ENCODE measurements at regions not wholly inside any gene's neighbourhood (a gene's known extent, or its start where the extent isn't known, plus 50 kb on each side); places are given as distances from the start of the nearest gene placed in this dataset.

GRCh38 chr3:94303897-94304296, 241.0 kb downstream of the NSUN3 start:
- Histone ChIP-seq H3K23ac (ENCODE audit: insufficient read length) (no peak overlapping the region), H2BK5ac (ENCODE audit: low read depth, low read length) (no peak overlapping the region), H3K14ac (ENCODE audit: insufficient read length) (no peak overlapping the region), H3K4me2 (ENCODE audit: insufficient read depth in 1 of 2, low read depth in 2 of 2, low read length in 2 of 2) (no peak overlapping the region), H3K27me3 (replicated peaks in 1 of 4; ENCODE audit: control insufficient read depth in 3 of 4, extremely low read depth in 1 of 4, insufficient read depth in 3 of 4, low read length in 3 of 4) (no peaks in the 10 kb centered on the region), H2BK15ac (ENCODE audit: low read length) (no peak overlapping the region), H3K27ac (ENCODE audit: low read depth, low read length) (no peak overlapping the region), H3K56ac (replicated peaks; ENCODE audit: insufficient read length, low read depth, low read length) (no peak overlapping the region), H3K18ac (ENCODE audit: extremely low read depth, low read length) (no peak overlapping the region), H4K5ac (ENCODE audit: insufficient read length, low read depth, low read length) (no peak overlapping the region), H2BK20ac (ENCODE audit: low read length) (no peak overlapping the region), H2AK5ac (ENCODE audit: low read depth, low read length) (no peak overlapping the region), H4K20me1 (replicated peaks in 1 of 2; ENCODE audit: control insufficient read depth in 1 of 2, insufficient read depth in 2 of 2, low read length in 2 of 2) (no peaks in the 10 kb centered on the region), H2BK12ac (ENCODE audit: low read depth, low read length) (peak overlapping the region; percentile 5; the same call in 1 of the 2 replicates), H3K79me1 (ENCODE audit: low read depth, low read length) (no peaks in the 10 kb centered on the region), H4K8ac (ENCODE audit: extremely low read depth, insufficient read depth, low read length) (no peak overlapping the region), H4K91ac (replicated peaks; ENCODE audit: insufficient read length, low read length) (no peak overlapping the region), H3K9me3 (ENCODE audit: insufficient read depth in 2 of 2, low read depth in 1 of 2, low read length in 1 of 2) (no peaks in the 10 kb centered on the region), H3K4ac (replicated peaks; ENCODE audit: insufficient read length, low read depth, low read length) (no peak overlapping the region), H2AFZ (ENCODE audit: low read length) (0 out of 2 replicates have a peak overlapping the region, but pooled peaks have one; percentile 37), H3K36me3 (ENCODE audit: control insufficient read depth in 2 of 4, insufficient read depth in 4 of 4, low read length in 3 of 4) (no peaks in the 10 kb centered on the region; a peak in 1 of 8 replicates), H3K79me2 (ENCODE audit: control insufficient read depth in 1 of 2, insufficient read depth in 2 of 2, low read length in 2 of 2) (no peaks in the 10 kb centered on the region), H3K9ac (replicated peaks in 1 of 4; ENCODE audit: extremely low read depth in 1 of 4, low read depth in 3 of 4, low read length in 3 of 4) (no peak overlapping the region), H3K4me1 (replicated peaks in 1 of 4; ENCODE audit: control insufficient read depth in 3 of 4, insufficient read depth in 4 of 4, low read length in 3 of 4) (peaks cover 0 to 8% (median 4%) of the 10 kb centered on the region in 4 experiments; a peak in 3 of 7 replicates), H3K23me2 (ENCODE audit: low read depth, low read length) (no peaks in the 10 kb centered on the region), H2BK120ac (replicated peaks; ENCODE audit: low read depth, low read length) (no peak overlapping the region), H3K4me3 (ENCODE audit: extremely low read depth in 1 of 4, insufficient read depth in 2 of 4, low read depth in 3 of 4, low read length in 4 of 4) (no peak overlapping the region)
- POLR2A ChIA-PET (ENCODE audit: partially characterized antibody), result no interaction called here
- 54% methylated on average over 3 of the region's 3 CpGs; no CpG with 5 or more reads in 1 of the 2 experiments for WGBS, 2 experiments (ENCODE audit: extremely low coverage in 1 of 2, insufficient coverage in 1 of 2, insufficient read length in 1 of 2, insufficient replicate concordance in 2 of 2, low coverage in 1 of 2, low lambda C conversion rate in 2 of 2, missing lambda C conversion rate in 1 of 2)
- CTCF ChIA-PET (ENCODE audit: partially characterized antibody), result interaction anchor here (0.5 to 2.6 kb wide), 6 partner anchors 13 to 194 kb away, joined by 3 to 12 read pairs (median 8); no protein-coding TSS in a partner anchor
- DNase-seq (ENCODE audit: low read depth in 1 of 2, low spot score in 2 of 2) (no peak), FAIRE-seq (no peak)
- no peak for TF ChIP-seq SAP30 (IDR thresholded peaks at IDR 0.05; ENCODE audit: insufficient read depth, insufficient replicate concordance, low read length)
- TF ChIP-seq JUN (IDR thresholded peaks at IDR 0.05; ENCODE audit: low read depth, low read length), result no peak
- TF ChIP-seq RNF2 (IDR thresholded peaks at IDR 0.05; ENCODE audit: borderline replicate concordance, low read depth, low read length, missing control alignments, poor library complexity, severe bottlenecking), result no peak
- no peak for TF ChIP-seq FOSL1 (IDR thresholded peaks at IDR 0.05; ENCODE audit: insufficient read depth, low read depth, low read length)
- TF ChIP-seq RAD21 (IDR thresholded peaks at IDR 0.05 in 1 of 2, conservative IDR thresholded peaks at IDR 0.05 in 1 of 2; ENCODE audit: low read depth in 2 of 2, low read length in 2 of 2), result peak; percentile 15 to 28; a peak in 1 of 4 replicates
- peak; percentile 26; the same call in 1 of the 2 replicates for TF ChIP-seq TEAD4 (IDR thresholded peaks at IDR 0.05; ENCODE audit: low read depth, low read length)
- TF ChIP-seq GTF2F1 (IDR thresholded peaks at IDR 0.05; ENCODE audit: borderline replicate concordance, low read depth, low read length), result no peak
- no peak for TF ChIP-seq SIX5 (IDR thresholded peaks at IDR 0.05; ENCODE audit: low read depth, low read length)
- TF ChIP-seq SRF (IDR thresholded peaks at IDR 0.05; ENCODE audit: low read depth, low read length), result no peak
- no peak for TF ChIP-seq MAFK (IDR thresholded peaks at IDR 0.05; ENCODE audit: low read depth, low read length)
- TF ChIP-seq NANOG (IDR thresholded peaks at IDR 0.05; ENCODE audit: insufficient read depth, low read depth, low read length, poor library complexity, severe bottlenecking), result no peak
- no peak for TF ChIP-seq ZNF274 (IDR thresholded peaks at IDR 0.05; ENCODE audit: borderline replicate concordance, extremely low read depth, low read length)
- no peak for TF ChIP-seq SP1 (IDR thresholded peaks at IDR 0.05; ENCODE audit: low read depth, low read length)
- TF ChIP-seq RBBP5 (IDR thresholded peaks at IDR 0.05; ENCODE audit: borderline replicate concordance, low read depth, low read length), result no peak

Measured in H1 (cell line).